Dedifferentiated amniotic fluid mesenchymal stem cell (primary cell): ENCODE measurements at regions not wholly inside any gene's neighbourhood (a gene's known extent, or its start where the extent isn't known, plus 50 kb on each side); places are given as distances from the start of the nearest gene placed in this dataset.
A peak's percentile ranks its signal among the peaks of the same experiment; 100 is the strongest.

Experiments used
- DNase-seq: peaks from one replicate; pipeline ENCODE4 v3.0.0-alpha.2; 2016; ENCODE audit errors: extremely low spot score

- peak; percentile 22 for DNase-seq
Measured at GRCh38 chr6:15876406-15876805, 213.6 kb upstream of the DTNBP1 start.

- no peak for DNase-seq
Measured at GRCh38 chr6:15875797-15876196, 213.0 kb upstream of the DTNBP1 start.

- peak; percentile 26 for DNase-seq
Measured at GRCh38 chr6:15874821-15875220, 212.0 kb upstream of the DTNBP1 start.

- no peak for DNase-seq
Measured at GRCh38 chr6:15874326-15874725, 211.5 kb upstream of the DTNBP1 start.

- DNase-seq: no peak
Measured at GRCh38 chr6:15872241-15873103, 209.6 kb upstream of the DTNBP1 start.

GRCh38 chr6:15871276-15871675 is 208.4 kb upstream of the DTNBP1 start:
- DNase-seq: no peak

GRCh38 chr6:15870333-15871043 is 207.7 kb upstream of the DTNBP1 start:
- DNase-seq: no peak

GRCh38 chr6:15864708-15865062 is 201.9 kb upstream of the DTNBP1 start:
- no peak for DNase-seq

GRCh38 chr6:15864038-15864707 is 201.3 kb upstream of the DTNBP1 start:
- no peak for DNase-seq

GRCh38 chr6:15862810-15863209 is 200.0 kb upstream of the DTNBP1 start:
- DNase-seq: no peak

GRCh38 chr6:15861486-15861885 is 198.7 kb upstream of the DTNBP1 start:
- no peak for DNase-seq

GRCh38 chr6:15854826-15855710 is 192.2 kb upstream of the DTNBP1 start:
- no peak for DNase-seq

GRCh38 chr6:15854378-15854777 is 191.6 kb upstream of the DTNBP1 start:
- no peak for DNase-seq

GRCh38 chr6:15853259-15853658 is 190.4 kb upstream of the DTNBP1 start:
- DNase-seq: no peak

- DNase-seq: no peak
Measured at GRCh38 chr6:15852289-15852688, 189.5 kb upstream of the DTNBP1 start.

GRCh38 chr6:15849395-15849794 is 186.6 kb upstream of the DTNBP1 start:
- no peak for DNase-seq

GRCh38 chr6:15845492-15845891 is 182.7 kb upstream of the DTNBP1 start:
- DNase-seq: no peak

- no peak for DNase-seq
Measured at GRCh38 chr6:15843764-15844163, 180.9 kb upstream of the DTNBP1 start.

- no peak for DNase-seq
Measured at GRCh38 chr6:15843226-15843625, 180.4 kb upstream of the DTNBP1 start.

GRCh38 chr6:15842727-15843117 is 179.9 kb upstream of the DTNBP1 start:
- DNase-seq: peak; percentile 41

GRCh38 chr6:15841937-15842726 is 179.3 kb upstream of the DTNBP1 start:
- no peak for DNase-seq
